Limb (tissue), 2 donors: ENCODE measurements at regions not wholly inside any gene's neighbourhood (a gene's known extent, or its start where the extent isn't known, plus 50 kb on each side); places are given as distances from the start of the nearest gene placed in this dataset.
A peak's percentile ranks its signal among the peaks of the same experiment; 100 is the strongest.

ENCODE experiments used
- DNase-seq, 2 donors: peaks; one replicate each; pipeline ENCODE4 v3.0.0-alpha.2; 2016; ENCODE audit errors: extremely low spot score in 2 of 2

DNA sequence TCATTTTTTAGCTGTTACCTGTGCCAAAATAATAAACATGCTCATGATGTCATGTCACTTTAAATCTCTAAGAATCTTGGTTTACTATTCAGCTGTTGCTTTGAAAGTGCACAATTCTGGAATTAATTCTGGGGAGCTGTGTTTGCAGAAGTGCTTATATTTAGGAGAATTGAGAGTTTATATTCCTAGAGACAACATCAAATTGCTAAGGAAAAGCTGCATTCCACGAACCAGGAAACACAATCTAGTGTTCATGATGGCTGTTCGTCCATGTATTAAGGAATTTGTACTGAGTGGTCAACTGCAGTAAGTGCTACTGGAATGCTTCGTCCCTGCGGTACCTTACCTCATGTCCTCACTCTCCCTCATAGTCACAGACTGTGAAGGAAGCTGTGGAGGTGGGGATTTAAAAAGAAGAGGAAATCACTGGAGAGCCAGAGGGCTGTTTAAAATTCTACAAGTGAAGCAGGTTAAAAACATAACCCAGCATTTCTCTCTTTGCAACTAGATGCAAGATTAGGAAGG lies 161.0 kb downstream of the TRMT11 start:
- peak in 1 of 2 donors; percentile 28 for DNase-seq

- no peak for DNase-seq
Measured at GRCh38 chr6:126148853-126149252, 162.5 kb downstream of the TRMT11 start.

DNA sequence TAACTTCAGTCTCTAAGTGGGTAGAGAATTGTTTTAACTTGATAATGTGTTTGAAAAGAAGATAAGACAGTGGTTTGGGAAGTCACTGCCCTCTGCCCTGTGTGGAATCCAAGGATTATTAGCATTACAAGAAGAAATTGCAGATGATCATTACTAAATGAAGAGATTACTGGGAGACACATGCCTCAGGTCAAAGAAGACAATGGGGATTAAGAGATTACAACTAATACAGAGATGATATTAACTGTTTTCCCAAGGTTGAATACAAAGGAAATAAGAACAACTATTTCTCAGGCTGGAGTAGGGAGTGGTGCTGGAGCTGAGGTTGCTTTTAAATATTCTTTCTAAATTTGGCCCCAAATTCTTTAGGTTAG lies 166.0 kb downstream of the TRMT11 start:
- DNase-seq = no peak

DNA sequence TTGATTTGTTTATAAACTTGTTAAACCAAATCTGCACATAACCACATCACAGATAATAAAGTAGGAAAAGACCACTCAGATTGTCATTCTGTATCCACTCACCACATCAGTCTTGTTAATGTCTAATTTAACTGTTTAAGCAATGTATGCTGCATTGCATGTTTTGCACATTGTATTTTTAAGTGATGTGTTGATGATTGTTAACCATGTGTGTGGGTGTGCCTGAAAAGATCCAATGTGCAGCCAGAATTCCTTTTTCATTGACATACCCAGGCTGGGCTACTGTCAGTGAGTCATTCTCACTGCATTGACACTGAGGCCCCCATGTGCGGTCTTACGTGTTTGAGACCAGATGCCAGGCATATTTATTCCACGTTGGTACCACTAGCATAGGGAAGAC lies 167.3 kb downstream of the TRMT11 start:
- DNase-seq = no peak

DNA sequence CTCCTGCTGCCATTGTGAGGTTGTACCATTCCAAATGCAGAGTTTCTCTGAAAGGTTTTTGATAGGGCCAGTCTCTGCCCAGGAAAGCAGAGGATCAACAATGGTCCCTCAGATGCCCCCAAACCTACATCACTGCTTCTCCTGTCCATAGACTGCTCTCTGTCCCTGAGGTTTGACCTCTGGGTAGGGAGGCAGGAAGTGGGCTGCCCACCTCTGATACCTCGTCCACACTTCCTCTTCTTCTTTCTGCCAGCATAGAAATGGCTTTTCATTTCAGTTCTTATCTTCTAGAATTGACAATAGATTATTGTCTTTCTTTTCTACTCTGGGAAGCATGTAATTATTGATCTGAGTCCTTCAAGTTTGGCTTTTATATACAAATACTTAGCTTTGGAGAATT lies 170.6 kb downstream of the TRMT11 start:
- no peak for DNase-seq

- no peak for DNase-seq
Measured at GRCh38 chr6:126167726-126168125, 172.2 kb upstream of the CENPW start.

GRCh38 chr6:126170433-126170832 lies 169.5 kb upstream of the CENPW start:
- DNase-seq = no peak

- no peak for DNase-seq
Measured at GRCh38 chr6:126170978-126171382, 168.9 kb upstream of the CENPW start.

DNA sequence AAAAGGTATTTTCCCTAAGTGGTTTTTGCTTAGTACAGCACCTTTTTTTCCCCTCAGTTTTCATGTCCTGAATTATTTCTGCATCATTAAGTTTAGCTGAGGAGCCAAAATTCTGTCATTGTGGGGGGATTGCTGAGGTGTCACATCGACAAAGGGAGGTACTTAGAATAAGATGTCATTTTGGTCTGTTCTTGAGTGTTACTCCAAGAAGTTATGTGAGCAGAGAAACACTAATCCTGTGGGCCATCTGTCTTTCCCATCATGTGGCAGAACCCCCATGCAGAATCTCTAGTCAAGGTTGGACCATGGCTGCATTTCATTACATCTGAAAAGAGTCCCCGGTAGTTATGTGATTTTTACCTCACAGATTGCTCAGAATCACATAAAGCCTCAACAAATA lies 167.8 kb upstream of the CENPW start:
- DNase-seq = no peak

DNA sequence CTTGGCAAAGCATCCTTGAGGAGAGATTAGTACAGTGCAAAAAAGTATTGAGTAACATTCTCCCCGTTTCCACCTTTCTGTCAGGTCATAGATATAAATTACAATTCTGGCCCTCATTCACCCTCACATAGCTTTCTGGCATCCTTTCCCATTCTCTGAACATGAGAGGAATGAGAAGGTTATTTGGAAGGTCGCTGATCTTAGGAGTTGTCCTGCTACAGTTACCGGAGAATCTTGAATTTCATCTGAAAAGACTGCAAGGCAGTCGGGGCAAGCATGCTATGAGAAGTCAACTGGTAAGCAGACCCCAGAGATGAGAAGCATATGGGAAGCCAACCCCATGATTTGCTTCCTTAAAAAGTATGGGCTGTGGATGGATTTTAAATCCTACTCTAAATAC lies 166.7 kb upstream of the CENPW start:
- DNase-seq = no peak

DNA sequence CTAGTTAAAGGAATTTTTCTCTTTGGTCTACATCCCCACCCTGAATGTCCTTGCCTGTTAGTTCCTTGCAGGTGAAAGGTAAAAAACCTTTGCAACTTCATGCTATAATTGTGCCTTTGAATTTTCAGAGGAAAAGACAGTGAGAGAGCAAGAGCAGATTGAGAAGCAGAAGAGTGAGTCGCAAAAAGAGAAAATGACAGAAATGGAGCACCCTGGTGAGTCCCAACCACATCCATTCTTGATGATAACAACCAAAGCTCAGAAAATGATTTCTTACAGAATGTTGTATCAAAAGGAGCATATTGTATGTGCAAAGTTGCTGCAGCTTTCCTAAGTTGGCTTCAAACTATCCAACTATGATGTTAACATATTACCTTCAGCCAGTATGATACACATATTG lies 165.2 kb upstream of the CENPW start:
- no peak for DNase-seq

- DNase-seq = no peak
Measured at GRCh38 chr6:126175251-126175650, 164.7 kb upstream of the CENPW start.

DNA sequence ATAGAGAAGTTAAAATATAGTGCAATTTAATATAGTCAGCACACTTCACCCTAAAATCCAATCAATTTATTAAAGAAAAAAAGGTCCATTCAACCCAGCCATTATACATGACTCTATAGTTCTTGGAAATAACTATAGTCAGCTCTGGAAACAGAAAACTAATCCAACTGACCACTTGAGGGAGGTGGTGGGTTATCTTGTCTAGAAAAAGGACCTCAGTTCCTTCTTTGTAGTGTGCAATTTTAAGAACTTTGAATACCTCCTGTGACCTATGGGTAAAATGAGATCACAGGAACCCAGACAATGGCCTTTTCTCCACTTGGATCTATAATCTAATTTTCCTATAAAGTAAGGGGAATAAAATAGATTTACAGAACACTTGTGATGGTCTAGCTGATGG lies 163.6 kb upstream of the CENPW start:
- no peak for DNase-seq

DNA sequence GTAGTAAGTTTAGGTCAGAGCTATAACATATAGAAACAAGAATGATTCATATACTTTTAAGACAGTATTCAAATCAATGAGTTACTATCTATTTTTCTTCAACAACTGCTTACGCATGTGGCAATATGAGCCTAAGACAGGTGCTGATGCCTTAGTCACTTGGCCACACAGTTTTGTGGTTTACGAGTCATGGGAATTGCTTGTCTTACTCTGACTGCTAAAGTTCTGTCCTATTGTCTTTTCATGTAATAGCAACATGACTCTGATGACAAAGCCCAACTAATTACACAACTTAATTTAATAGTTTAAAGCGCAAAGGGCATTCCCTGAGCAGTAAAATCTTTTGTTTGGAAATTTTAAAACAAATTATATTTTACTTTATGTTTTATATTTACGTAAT lies 159.3 kb upstream of the CENPW start:
- DNase-seq = no peak

DNA sequence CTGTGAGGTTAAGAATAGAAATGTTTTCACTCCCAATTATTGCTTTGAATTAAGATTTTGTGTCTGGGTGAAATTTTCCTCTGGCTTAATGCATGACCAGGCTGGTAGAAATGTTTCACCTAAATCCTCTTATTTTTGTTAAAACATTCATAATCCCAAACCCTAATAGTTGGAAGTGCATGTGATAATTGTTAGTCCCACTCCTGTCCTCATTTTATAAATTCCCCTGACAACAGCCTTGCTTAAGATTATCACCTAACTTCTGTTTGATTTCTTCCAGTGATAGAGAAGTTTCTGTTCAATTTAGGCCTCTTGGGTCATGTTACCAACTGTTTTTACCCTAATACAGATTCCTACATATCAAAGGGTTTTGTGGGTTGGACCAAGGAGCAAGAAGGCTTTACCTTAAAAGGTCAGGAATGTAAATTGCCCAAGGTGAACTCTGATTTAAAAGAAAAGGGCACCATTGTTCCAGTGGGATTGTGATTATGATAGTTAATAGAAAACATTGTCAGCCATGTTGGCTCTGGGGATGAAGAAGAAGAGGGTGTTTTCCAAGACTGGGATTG lies 158.7 kb upstream of the CENPW start:
- no peak for DNase-seq

- no peak for DNase-seq
Measured at GRCh38 chr6:126181890-126182289, 158.0 kb upstream of the CENPW start.

DNA sequence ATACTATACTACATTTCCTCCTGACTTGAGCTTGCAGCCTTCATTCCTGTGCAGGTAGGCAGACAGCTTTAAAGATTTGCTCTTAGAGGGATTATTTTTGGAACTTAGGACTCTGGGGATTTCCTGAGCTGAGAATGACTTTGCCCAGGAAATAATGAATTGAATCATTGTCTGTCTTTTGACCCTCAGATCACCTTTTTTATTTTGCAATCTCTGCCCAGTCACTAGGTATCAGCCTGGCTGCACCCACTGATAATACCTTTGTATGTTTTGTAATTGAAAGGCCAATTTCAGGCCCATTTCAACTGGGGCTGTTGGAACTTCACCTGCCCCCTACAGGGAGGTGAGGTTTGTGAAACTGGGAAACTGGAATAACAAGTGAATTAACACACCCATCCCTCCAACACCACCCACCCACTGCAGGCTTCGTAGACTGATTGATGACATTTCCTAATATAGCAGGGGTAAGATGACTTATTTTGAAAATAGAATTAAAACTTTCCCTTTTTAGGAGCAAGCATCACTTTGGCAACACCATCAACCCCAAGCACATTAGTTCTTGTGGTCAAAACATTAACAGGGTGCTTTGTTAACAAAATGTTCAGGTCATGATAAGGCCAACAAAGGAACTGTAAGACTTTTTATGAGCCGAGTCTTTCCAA lies 157.1 kb upstream of the CENPW start:
- no peak for DNase-seq

DNA sequence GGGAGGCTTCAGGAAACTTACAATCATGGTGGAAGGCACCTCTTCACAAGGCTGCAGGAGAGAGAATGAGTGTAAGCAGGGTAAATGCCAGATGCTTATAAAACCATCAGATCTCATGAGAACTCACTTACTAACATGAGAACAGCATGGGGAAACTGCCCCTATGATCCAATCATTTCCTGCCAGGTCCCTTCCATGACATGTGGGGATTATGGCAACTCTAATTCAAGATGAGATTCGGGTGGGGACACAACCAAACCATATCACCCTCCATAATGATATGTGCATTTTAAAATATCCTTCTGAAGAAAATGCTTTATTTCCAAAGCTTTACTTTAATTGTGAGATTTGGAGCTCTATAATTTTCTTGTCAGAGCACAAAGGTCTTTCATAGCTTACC lies 154.1 kb upstream of the CENPW start:
- no peak for DNase-seq

GRCh38 chr6:126188279-126188909 lies 151.5 kb upstream of the CENPW start:
- no peak for DNase-seq

DNA sequence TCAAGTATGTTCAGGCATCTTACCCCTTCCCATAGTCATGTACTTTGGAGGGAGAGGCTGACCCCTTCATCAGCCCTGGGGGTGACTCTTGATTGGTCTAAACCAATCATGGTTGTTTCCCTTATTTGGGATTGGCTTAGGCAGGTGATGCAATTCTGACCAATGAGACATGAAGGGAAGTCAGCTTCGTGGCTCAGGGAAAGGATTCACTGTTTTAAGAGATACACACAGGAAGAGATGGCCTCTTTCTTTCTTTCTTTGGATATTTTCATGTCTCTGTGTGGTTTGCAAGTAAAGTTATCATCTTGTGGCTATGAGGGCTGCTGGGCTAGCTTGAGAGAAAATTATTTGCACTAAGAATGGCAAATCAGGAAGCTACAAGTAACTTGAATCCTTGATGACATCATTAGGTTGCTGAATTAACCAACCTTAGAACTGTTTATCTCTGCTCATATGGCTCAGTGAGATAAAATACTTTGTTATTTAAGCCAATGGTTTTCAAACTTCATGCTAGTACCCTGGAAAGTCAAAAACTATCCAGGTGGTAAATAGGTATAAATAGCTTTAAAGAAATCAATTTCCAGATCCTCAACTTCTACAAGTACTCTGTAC lies 144.2 kb upstream of the CENPW start:
- DNase-seq = no peak

DNA sequence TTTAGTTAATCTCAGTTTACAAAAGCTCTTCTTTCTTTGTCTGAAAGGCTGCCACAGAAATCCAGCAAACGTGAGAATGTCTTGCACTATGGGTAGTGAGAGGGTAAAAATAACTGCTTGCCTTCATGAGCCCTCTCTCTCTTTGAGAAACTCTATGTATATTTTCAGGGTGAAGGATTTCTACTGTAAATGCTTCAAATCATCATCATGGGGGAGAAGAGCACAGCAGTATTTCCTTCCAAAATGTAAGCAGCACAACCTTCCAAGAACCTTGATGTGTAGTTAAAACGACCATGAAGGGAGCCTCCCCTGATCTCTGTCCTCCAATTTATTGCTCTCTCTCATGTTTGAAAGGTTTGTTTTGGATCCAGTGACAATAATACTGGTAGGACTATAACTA lies 141.3 kb upstream of the CENPW start:
- no peak for DNase-seq

GRCh38 chr6:126199466-126199865 lies 140.4 kb upstream of the CENPW start:
- DNase-seq = no peak

DNA sequence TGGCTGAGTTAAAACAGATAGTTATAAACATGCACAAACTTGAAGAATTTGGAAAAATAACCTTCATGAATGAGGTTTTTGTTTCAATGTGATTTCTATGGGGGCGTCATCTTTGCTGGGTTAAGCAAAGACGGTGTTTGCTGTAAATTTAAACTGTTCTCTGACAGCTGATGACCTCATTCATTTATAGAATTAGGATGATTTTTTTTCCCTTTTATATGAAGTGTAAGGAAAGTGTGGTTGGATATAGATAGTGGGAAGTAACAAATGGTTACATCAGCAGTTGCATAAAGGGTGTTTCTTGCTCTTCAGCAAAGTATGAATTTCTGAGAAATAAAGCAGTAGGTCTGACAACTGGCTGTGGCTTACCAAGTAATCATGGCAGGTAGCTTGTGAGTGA lies 137.2 kb upstream of the CENPW start:
- DNase-seq = no peak
